ENCODE measurements at regions not wholly inside any gene's neighbourhood (a gene's known extent, or its start where the extent isn't known, plus 50 kb on each side); places are given as distances from the start of the nearest gene placed in this dataset.

DNA sequence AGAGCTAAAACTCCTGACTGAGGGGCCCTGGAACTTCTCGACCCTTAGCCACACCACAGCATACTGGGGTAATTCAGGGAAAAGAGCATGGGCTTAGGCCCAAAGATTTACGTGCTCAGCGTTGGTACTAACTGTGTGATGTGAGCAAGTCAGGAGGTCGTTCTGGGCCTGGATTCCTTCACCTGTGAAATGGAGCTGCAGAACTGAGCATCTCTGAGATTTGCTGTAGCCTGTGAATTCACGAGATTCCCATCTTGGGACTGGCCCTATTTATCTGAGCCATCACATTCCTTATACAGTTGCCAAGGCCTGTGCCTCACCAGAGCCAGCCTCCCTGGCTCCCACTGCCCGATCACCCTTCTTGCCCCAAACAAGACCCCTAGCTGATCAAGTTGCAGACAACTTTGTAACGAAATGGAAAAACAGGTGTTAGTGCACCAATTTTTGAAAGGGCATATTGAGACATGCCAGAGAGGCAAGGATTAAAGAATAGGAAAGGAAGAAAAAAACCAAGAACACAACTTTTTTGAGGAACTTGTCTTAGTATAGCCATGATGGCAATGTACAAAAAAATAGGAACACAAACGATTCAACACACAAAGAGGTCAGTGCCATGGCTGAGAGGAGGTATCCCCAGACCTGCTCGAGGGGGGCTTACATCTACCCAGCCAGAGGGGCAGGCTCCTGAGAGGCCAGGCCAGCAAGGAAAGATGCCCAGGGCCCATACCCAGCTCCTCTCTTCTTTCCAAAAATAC is 323.0 kb upstream of the JARID2 start:
- Mint-ChIP-seq H3K4me1 (no peaks in the 10 kb centered on the region), H3K27ac (no peak overlapping the region), H3K27me3 (no peaks in the 10 kb centered on the region), H3K9me3 (no peaks in the 10 kb centered on the region), H3K4me3 (no peak overlapping the region), H3K36me3 (no peaks in the 10 kb centered on the region)
- intact Hi-C loops (cut with micrococcal nuclease), result no loop called here
- POLR2A ChIA-PET (ENCODE audit: partially characterized antibody), result no interaction called here
- CTCF ChIA-PET (ENCODE audit: partially characterized antibody), result no interaction called here
- no peaks in the 10 kb centered on the region for H3K4me1 ChIP-seq (ENCODE audit: insufficient read depth, low read length)
- no peaks in the 10 kb centered on the region for H3K27me3 ChIP-seq (ENCODE audit: insufficient read depth, low read length)
- H3K4me3 ChIP-seq (ENCODE audit: low read length in 2 of 2), result no peak overlapping the region
- no peak for DNase-seq
- no peaks in the 10 kb centered on the region for H3K36me3 ChIP-seq (ENCODE audit: insufficient read depth, low read length)
- no peaks in the 10 kb centered on the region for H3K9me3 ChIP-seq (ENCODE audit: control insufficient read depth in 1 of 2, low read length in 2 of 2)
- no peak overlapping the region for H3K27ac ChIP-seq (ENCODE audit: low read depth, low read length)

DNA sequence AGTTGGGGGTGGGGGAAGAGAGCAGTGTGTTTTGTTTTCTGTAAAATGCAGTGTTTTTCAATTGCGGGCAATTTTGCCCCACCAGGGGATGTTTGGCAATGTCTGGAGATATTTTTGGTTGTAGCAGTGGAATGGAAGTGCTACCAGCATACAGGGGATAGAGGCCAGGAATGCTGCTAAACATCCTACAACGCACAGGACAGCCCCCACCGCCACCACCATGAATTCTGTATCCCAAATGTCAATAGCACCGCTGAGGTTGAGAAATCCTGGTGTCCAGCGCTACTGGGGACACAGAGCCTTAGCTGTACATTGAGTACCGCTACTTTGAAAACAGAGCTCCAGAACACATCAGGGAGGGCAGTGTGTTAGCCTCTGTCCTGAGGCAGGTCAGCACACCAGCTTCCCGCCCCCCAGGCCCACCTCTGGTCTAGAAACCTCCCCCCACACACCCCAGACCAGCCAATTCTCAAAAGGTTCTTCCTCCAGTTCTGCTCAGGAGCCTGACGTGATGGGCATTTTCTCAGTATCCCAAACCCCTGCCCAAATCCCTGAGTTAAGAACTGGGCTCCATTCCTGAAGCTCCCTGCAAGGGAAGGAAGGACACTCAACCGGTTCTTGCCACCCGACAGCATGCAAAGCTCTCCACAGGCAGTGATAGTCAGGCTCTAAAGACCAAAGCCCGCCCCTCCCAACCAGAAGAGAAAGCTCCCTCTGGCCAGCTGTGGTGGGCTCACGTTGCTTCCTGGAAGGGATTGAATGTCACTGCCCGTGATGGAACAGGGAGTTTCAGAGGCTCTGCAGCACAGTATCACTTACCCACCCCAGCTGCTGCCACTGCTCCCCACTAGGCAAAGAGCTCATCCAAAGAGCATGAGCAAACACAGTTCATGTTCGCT is 321.5 kb upstream of the JARID2 start:
- Histone ChIP-seq H3K27ac (ENCODE audit: low read depth, low read length) (no peak overlapping the region), H3K36me3 (ENCODE audit: insufficient read depth, low read length) (no peaks in the 10 kb centered on the region), H3K9me3 (ENCODE audit: control insufficient read depth in 1 of 2, low read length in 2 of 2) (no peaks in the 10 kb centered on the region), H3K4me3 (ENCODE audit: low read length in 2 of 2) (no peak overlapping the region), H3K27me3 (ENCODE audit: insufficient read depth, low read length) (no peaks in the 10 kb centered on the region), H3K4me1 (ENCODE audit: insufficient read depth, low read length) (no peaks in the 10 kb centered on the region)
- CTCF ChIA-PET (ENCODE audit: partially characterized antibody), result no interaction called here
- no peak for DNase-seq
- Mint-ChIP-seq H3K36me3 (no peaks in the 10 kb centered on the region), H3K4me1 (no peaks in the 10 kb centered on the region), H3K27me3 (no peaks in the 10 kb centered on the region), H3K27ac (no peak overlapping the region), H3K9me3 (no peaks in the 10 kb centered on the region), H3K4me3 (no peak overlapping the region)
- POLR2A ChIA-PET (ENCODE audit: partially characterized antibody), result no interaction called here
- intact Hi-C loops (cut with micrococcal nuclease), result no loop called here

DNA sequence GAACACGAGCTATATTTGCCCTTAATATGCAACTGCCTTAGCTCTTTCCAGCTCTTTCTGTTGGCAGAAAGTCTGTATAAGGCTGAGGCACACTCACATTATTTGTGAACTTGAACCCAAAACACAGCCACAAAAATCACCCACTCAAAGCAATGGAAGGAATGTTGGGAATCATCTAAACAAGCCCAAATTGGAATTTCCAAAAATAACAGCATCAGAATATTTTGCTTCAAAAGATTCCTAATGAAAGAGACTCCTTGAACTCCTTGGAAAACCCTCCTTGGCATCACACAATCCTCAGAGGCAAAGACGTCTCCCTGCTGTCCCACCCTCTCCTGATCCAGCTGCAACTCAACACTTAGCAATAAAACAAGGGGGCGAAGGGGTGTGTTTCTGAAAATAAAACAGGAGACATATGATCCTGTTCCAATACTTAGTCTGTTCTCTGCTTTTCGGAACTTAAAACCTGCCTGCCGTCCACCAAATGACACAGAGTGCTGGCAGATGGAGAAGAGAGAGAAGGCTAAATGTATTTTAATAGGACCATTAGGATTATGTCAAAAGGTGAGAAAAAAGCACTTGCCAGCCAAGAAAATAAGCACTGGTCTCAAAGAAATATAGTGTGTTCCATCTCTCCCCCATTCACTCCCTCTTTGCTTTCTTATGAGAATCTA is 320.7 kb upstream of the JARID2 start:
- no peaks in the 10 kb centered on the region for H3K36me3 Mint-ChIP-seq
- ChIA-PET CTCF (ENCODE audit: partially characterized antibody) (no interaction called here), POLR2A (ENCODE audit: partially characterized antibody) (no interaction called here)
- H3K4me3 Mint-ChIP-seq, result no peak overlapping the region
- H3K9me3 Mint-ChIP-seq, result no peaks in the 10 kb centered on the region
- H3K27me3 Mint-ChIP-seq, result no peaks in the 10 kb centered on the region
- H3K4me1 ChIP-seq (ENCODE audit: insufficient read depth, low read length), result no peaks in the 10 kb centered on the region
- no peaks in the 10 kb centered on the region for H3K36me3 ChIP-seq (ENCODE audit: insufficient read depth, low read length)
- H3K9me3 ChIP-seq (ENCODE audit: control insufficient read depth in 1 of 2, low read length in 2 of 2), result no peaks in the 10 kb centered on the region
- H3K4me1 Mint-ChIP-seq, result peaks cover 0 to 3% (median 0%) of the 10 kb centered on the region in 4 donors
- no peak overlapping the region for H3K27ac ChIP-seq (ENCODE audit: low read depth, low read length)
- peak overlapping the region in 1 of 7 donors; percentile 4 for H3K27ac Mint-ChIP-seq
- intact Hi-C loops (cut with micrococcal nuclease), result no loop called here
- no peaks in the 10 kb centered on the region for H3K27me3 ChIP-seq (ENCODE audit: insufficient read depth, low read length)
- H3K4me3 ChIP-seq (ENCODE audit: low read length in 2 of 2), result no peak overlapping the region
- DNase-seq, result no peak

DNA sequence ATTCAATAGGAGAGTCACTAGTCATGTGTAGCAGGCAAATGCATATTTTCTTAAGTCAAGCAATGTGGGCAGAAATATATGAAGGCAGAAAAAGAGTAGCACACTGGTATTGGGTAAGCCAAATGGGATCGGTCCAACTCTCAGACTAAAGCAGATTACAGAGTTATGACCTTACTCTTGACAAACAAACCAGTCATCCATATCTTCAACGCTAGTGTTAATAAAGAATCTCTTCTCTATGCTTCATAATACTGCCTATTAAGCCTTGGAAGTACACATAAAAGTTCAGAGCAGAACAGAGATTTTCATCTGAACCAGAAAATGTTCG is 320.2 kb upstream of the JARID2 start:
- Histone ChIP-seq H3K9me3 (ENCODE audit: control insufficient read depth in 1 of 2, low read length in 2 of 2) (no peaks in the 10 kb centered on the region), H3K4me3 (ENCODE audit: low read length in 2 of 2) (no peak overlapping the region), H3K27ac (ENCODE audit: low read depth, low read length) (no peak overlapping the region), H3K27me3 (ENCODE audit: insufficient read depth, low read length) (no peaks in the 10 kb centered on the region), H3K4me1 (ENCODE audit: insufficient read depth, low read length) (no peaks in the 10 kb centered on the region), H3K36me3 (ENCODE audit: insufficient read depth, low read length) (no peaks in the 10 kb centered on the region)
- intact Hi-C loops (cut with micrococcal nuclease), result no loop called here
- Mint-ChIP-seq H3K4me1 (peaks cover 0 to 5% (median 1%) of the 10 kb centered on the region in 4 donors), H3K27ac (no peak overlapping the region), H3K9me3 (no peaks in the 10 kb centered on the region), H3K27me3 (no peaks in the 10 kb centered on the region), H3K4me3 (no peak overlapping the region), H3K36me3 (no peaks in the 10 kb centered on the region)
- CTCF ChIA-PET (ENCODE audit: partially characterized antibody), result no interaction called here
- POLR2A ChIA-PET (ENCODE audit: partially characterized antibody), result no interaction called here
- DNase-seq, result no peak

DNA sequence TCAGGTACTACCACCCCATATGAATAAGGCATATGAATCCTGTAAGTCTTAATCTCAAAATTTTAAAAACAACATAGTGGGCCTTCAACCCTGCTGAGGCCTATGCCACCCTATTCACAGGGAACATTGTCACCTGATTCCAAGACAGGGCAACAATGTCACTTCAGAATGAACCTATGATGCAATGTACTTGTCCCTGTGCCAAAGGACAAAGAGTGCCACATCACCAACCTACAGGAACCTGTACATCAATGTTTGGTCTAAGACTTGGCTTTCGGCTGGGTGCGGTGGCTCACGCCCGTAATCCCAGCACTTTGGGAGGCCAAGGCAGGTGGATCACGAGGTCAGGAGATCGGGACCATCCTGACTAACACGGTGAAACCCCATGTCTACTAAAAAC is 318.5 kb upstream of the JARID2 start:
- Histone ChIP-seq H3K4me3 (ENCODE audit: low read length in 2 of 2) (no peak overlapping the region), H3K27me3 (ENCODE audit: insufficient read depth, low read length) (no peaks in the 10 kb centered on the region), H3K36me3 (ENCODE audit: insufficient read depth, low read length) (no peaks in the 10 kb centered on the region), H3K27ac (ENCODE audit: low read depth, low read length) (no peak overlapping the region), H3K9me3 (ENCODE audit: control insufficient read depth in 1 of 2, low read length in 2 of 2) (no peaks in the 10 kb centered on the region), H3K4me1 (ENCODE audit: insufficient read depth, low read length) (no peaks in the 10 kb centered on the region)
- no peak overlapping the region for H3K4me3 Mint-ChIP-seq
- peaks cover 0 to 6% (median 1%) of the 10 kb centered on the region in 4 donors for H3K4me1 Mint-ChIP-seq
- H3K36me3 Mint-ChIP-seq, result no peaks in the 10 kb centered on the region
- DNase-seq, result no peak
- H3K9me3 Mint-ChIP-seq, result no peaks in the 10 kb centered on the region
- intact Hi-C loops (cut with micrococcal nuclease), result no loop called here
- no peak overlapping the region for H3K27ac Mint-ChIP-seq
- ChIA-PET POLR2A (ENCODE audit: partially characterized antibody) (no interaction called here), CTCF (ENCODE audit: partially characterized antibody) (interaction anchor here (0.6 kb wide), 1 partner anchor 731 kb away, joined by 3 read pairs; no protein-coding TSS in a partner anchor)
- H3K27me3 Mint-ChIP-seq, result no peaks in the 10 kb centered on the region

DNA sequence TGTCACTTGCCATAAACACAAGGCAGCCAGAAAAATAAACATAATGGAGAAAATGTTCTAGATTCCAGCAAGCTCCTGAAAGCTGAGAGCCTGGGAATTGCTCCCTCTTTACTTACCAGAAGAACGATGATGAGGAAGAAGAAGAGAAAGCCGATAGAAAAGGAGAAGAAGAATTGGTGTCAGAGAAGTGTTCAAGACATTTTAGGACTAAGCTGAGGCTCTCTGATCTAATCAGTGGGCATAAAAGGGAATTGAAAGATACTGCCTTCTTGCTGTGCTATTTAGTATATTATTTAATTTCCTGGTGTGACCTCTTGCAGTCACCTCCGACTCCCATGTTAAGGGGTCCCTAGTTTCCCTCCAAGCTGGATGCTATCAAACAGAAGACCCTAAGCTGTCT is 316.6 kb upstream of the JARID2 start:
- Histone ChIP-seq H3K36me3 (ENCODE audit: insufficient read depth, low read length) (no peaks in the 10 kb centered on the region), H3K27me3 (ENCODE audit: insufficient read depth, low read length) (no peaks in the 10 kb centered on the region), H3K4me1 (ENCODE audit: insufficient read depth, low read length) (no peaks in the 10 kb centered on the region), H3K9me3 (ENCODE audit: control insufficient read depth in 1 of 2, low read length in 2 of 2) (no peaks in the 10 kb centered on the region), H3K4me3 (ENCODE audit: low read length in 2 of 2) (no peak overlapping the region), H3K27ac (ENCODE audit: low read depth, low read length) (no peak overlapping the region)
- intact Hi-C loops (cut with micrococcal nuclease), result no loop called here
- Mint-ChIP-seq H3K36me3 (no peaks in the 10 kb centered on the region), H3K4me1 (peaks cover 0 to 6% (median 1%) of the 10 kb centered on the region in 4 donors), H3K27ac (no peak overlapping the region), H3K27me3 (no peaks in the 10 kb centered on the region), H3K4me3 (no peak overlapping the region), H3K9me3 (no peaks in the 10 kb centered on the region)
- ChIA-PET CTCF (ENCODE audit: partially characterized antibody) (no interaction called here), POLR2A (ENCODE audit: partially characterized antibody) (no interaction called here)
- no peak for DNase-seq

DNA sequence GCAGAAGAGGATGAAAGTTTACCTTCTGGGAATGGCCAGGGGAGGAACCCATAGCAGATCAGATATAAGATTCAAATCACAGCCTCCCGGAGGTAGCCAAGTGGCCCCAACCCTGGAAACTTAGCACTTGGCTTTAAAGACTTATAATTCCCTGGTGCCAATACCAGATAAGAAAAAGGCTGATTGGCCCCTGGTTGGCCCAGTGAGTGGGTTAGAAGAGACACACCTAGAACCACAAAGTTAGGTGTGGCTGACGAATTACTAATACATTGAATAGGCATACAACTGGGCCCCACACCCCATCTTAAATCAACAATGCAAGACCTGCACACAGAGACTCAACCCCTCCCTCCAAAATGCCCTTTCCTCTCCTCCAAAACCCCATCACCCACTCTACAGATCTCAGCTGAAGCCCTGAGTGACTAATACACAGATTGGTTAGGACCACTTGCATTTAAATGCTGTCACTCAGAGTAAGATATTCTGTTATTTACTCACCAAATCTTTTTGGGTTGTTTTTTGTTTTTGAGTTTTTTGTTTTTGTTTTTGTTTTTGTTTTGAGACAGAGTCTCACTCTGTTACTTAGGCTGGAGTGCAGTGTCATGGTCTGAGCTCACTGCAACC is 315.4 kb upstream of the JARID2 start:
- Histone ChIP-seq H3K36me3 (ENCODE audit: insufficient read depth, low read length) (no peaks in the 10 kb centered on the region), H3K27me3 (ENCODE audit: insufficient read depth, low read length) (no peaks in the 10 kb centered on the region), H3K27ac (ENCODE audit: low read depth, low read length) (no peak overlapping the region), H3K4me3 (ENCODE audit: low read length in 2 of 2) (no peak overlapping the region), H3K9me3 (ENCODE audit: control insufficient read depth in 1 of 2, low read length in 2 of 2) (no peaks in the 10 kb centered on the region), H3K4me1 (ENCODE audit: insufficient read depth, low read length) (no peaks in the 10 kb centered on the region)
- no peaks in the 10 kb centered on the region for H3K9me3 Mint-ChIP-seq
- no peak for DNase-seq
- H3K27me3 Mint-ChIP-seq, result no peaks in the 10 kb centered on the region
- H3K4me3 Mint-ChIP-seq, result no peak overlapping the region
- intact Hi-C loops (cut with micrococcal nuclease), result no loop called here
- no peaks in the 10 kb centered on the region for H3K36me3 Mint-ChIP-seq
- no peak overlapping the region for H3K27ac Mint-ChIP-seq
- ChIA-PET CTCF (ENCODE audit: partially characterized antibody) (no interaction called here), POLR2A (ENCODE audit: partially characterized antibody) (no interaction called here)
- peaks cover 0 to 6% (median 1%) of the 10 kb centered on the region in 4 donors for H3K4me1 Mint-ChIP-seq
